ENCODE measurements at regions not wholly inside any gene's neighbourhood (a gene's known extent, or its start where the extent isn't known, plus 50 kb on each side); places are given as distances from the start of the nearest gene placed in this dataset.

DNA sequence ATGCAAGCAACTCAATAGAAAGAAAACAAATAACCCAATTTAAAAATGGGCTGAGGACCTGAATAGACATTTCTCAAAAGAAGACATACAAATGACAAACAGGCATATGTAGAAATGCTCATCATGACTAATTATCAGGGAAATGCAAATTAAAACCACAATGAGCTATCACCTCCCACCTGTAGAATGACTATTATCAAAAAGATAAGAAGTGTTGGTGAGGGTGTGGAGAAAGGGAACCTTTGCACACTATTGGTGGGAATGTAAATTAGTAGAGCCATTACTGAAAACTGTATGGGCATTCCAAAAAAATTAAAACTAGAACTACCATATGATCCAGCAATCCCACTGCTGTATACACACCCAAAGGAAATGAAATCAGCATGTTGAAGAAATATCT is 212.2 kb downstream of the SUCLA2 start:
- TF ChIP-seq EP300 (conservative IDR thresholded peaks at IDR 0.05; ENCODE audit: poor library complexity, severe bottlenecking), result no peak
- no peak for TF ChIP-seq EZH2 (IDR thresholded peaks at IDR 0.05; ENCODE audit: borderline replicate concordance, insufficient read depth, low read length, poor library complexity, severe bottlenecking)

Measured in neural cell (in vitro differentiated cells).